OCI-LY7 (cell line): ENCODE measurements at regions not wholly inside any gene's neighbourhood (a gene's known extent, or its start where the extent isn't known, plus 50 kb on each side); places are given as distances from the start of the nearest gene placed in this dataset.

Experiments used
- EZH2phosphoT487 ChIP-seq: fragments of 200-600 bp; sonication (generic); IDR thresholded peaks from 2 replicates; pipeline ENCODE4 v1.6.1; 2018; ENCODE audit warnings: low read depth, borderline replicate concordance, mild to moderate bottlenecking, mixed run types, antibody characterized with exemption, low read length, moderate library complexity, mixed read lengths
- TF ChIP-seq, protein P1 (sequence below): fragments of 200-600 bp; sonication (generic); conservative IDR thresholded peaks from 2 replicates; pipeline ENCODE4 v1.5.1; 2014; ENCODE audit warnings: mild to moderate bottlenecking, antibody characterized with exemption, low read length, moderate library complexity, mixed read lengths

DNA sequence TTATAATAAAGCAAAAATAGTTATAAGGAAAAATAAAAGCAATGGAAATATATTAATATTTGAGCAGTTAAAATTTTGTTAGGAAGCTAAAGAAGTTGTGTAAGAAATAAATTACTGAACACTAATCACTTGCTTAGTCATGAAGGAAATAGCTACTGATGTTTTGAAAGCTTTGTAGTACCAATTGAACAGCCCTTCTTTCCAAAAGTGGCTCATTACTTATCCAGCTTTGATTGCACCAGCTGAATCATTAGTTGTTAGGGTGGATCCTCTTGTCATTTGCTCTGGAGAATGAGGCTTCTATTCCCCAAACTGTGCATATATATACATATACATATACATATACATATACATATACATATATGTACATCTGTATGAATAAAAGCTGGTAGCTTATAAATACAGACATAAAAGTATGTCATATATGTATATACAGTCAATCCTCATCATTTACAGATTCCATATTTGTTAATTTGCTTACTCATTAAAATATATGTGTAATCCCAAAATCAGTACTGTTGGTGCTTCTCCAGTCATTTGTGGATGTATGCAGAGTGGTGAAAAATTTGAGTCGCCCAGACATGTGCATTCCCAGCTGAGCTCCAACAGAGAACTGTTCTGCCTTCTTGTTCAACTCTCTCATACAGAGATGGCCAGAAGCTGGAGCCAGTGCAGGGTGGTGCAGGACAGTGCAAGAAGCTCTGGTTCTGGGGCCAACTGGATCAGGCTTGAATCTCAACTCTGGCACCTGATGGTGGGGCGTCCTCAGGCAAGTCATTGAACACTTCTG is 214.1 kb downstream of the RPAP3 start:
- TF ChIP-seq, protein P1, sequence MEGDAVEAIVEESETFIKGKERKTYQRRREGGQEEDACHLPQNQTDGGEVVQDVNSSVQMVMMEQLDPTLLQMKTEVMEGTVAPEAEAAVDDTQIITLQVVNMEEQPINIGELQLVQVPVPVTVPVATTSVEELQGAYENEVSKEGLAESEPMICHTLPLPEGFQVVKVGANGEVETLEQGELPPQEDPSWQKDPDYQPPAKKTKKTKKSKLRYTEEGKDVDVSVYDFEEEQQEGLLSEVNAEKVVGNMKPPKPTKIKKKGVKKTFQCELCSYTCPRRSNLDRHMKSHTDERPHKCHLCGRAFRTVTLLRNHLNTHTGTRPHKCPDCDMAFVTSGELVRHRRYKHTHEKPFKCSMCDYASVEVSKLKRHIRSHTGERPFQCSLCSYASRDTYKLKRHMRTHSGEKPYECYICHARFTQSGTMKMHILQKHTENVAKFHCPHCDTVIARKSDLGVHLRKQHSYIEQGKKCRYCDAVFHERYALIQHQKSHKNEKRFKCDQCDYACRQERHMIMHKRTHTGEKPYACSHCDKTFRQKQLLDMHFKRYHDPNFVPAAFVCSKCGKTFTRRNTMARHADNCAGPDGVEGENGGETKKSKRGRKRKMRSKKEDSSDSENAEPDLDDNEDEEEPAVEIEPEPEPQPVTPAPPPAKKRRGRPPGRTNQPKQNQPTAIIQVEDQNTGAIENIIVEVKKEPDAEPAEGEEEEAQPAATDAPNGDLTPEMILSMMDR = no peak
- no peak for TF ChIP-seq EZH2phosphoT487
